Tibial nerve (tissue), 4 donors: ENCODE measurements at regions not wholly inside any gene's neighbourhood (a gene's known extent, or its start where the extent isn't known, plus 50 kb on each side); places are given as distances from the start of the nearest gene placed in this dataset.

ENCODE experiments used
- EP300 ChIP-seq, 2 donors: sonication (generic); formaldehyde crosslinking; IDR thresholded peaks; one replicate each; pipeline ENCODE4 v1.6.1; 2017; ENCODE audit warnings: antibody characterized with exemption in 2 of 2, mild to moderate bottlenecking in 1 of 2
- POLR2A ChIP-seq, 2 donors: fragments of 450-650 bp; IDR thresholded peaks; one replicate each; pipeline ENCODE4 v1.6.1; 2017; ENCODE audit warnings: antibody characterized with exemption in 2 of 2, mild to moderate bottlenecking in 2 of 2, moderate library complexity in 2 of 2
- TF ChIP-seq, protein P1 (sequence below), 5 experiments: fragments of 200-600 bp in 3 of 5; fragments of 450-650 bp in 2 of 5; sonication (generic) in 3 of 5; IDR thresholded peaks; one replicate each; pipeline ENCODE4 v1.5.1; 2016 to 2019; ENCODE audit warnings: antibody characterized with exemption in 5 of 5, mild to moderate bottlenecking in 3 of 5, moderate library complexity in 2 of 5

DNA sequence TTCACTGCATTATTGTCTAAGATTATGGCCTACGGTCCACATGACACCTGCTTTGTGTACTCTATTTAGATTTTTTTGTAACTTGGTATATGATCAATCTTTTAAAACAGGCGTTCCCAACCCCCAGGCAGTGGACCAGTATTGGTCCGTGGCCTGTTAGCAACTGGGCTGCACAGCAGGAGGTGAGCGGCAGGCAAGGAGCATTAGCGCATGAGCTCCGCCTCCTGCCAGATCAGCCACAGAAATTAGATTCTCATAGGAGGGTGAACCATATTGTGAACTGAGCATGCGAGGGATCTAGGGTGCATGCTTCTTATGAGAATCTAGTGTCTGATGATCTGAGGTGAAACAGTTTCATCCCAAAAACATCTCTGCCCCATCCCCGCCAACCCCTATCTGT lies 228.4 kb upstream of the NR5A2 start:
- TF ChIP-seq, protein P1, sequence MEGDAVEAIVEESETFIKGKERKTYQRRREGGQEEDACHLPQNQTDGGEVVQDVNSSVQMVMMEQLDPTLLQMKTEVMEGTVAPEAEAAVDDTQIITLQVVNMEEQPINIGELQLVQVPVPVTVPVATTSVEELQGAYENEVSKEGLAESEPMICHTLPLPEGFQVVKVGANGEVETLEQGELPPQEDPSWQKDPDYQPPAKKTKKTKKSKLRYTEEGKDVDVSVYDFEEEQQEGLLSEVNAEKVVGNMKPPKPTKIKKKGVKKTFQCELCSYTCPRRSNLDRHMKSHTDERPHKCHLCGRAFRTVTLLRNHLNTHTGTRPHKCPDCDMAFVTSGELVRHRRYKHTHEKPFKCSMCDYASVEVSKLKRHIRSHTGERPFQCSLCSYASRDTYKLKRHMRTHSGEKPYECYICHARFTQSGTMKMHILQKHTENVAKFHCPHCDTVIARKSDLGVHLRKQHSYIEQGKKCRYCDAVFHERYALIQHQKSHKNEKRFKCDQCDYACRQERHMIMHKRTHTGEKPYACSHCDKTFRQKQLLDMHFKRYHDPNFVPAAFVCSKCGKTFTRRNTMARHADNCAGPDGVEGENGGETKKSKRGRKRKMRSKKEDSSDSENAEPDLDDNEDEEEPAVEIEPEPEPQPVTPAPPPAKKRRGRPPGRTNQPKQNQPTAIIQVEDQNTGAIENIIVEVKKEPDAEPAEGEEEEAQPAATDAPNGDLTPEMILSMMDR (IDR thresholded peaks at IDR 0.05): no peak
- TF ChIP-seq EP300 (IDR thresholded peaks at IDR 0.05): no peak
- no peak for TF ChIP-seq POLR2A (IDR thresholded peaks at IDR 0.05)
